Fibroblast of the aortic adventitia (primary cell): ENCODE measurements at regions not wholly inside any gene's neighbourhood (a gene's known extent, or its start where the extent isn't known, plus 50 kb on each side); places are given as distances from the start of the nearest gene placed in this dataset.

Experiments used
- DNase-seq: peaks from one replicate; pipeline ENCODE4 v3.0.0-alpha.2; 2010; ENCODE audit warnings: low read depth
- H3K4me3 ChIP-seq: 2 replicates; pipeline ENCODE4 v1.5.1; 2011; ENCODE audit warnings: low read depth, mild to moderate bottlenecking, control low read depth, low read length, moderate library complexity
- TF ChIP-seq, protein P1 (sequence below): IDR thresholded peaks from 2 replicates; pipeline ENCODE4 v1.5.1; 2011; ENCODE audit warnings: mild to moderate bottlenecking, low read length, control low read depth, inconsistent platforms; ENCODE audit not compliant: insufficient read depth

DNA sequence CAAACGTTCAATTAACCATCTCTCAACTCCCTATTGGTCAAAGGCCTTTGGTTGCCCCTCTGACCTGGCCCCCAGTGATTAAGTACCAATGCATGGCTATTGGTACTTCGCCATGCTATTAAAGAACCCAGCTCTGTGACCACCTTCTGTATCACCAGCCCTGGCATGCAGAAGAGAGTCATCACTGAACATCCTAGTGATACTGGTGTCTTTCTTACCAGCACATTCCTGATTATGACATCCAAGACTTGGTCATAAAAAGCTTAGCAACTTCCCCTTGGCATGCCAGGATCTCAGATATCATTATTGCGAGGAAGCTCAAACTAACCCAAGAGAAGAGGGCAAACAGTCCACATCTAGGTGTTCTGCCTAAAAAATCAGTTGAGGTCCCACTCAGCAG lies 122.3 kb upstream of the OTUD4 start:
- no peak overlapping the region for H3K4me3 ChIP-seq
- no peak for DNase-seq
- TF ChIP-seq, protein P1, sequence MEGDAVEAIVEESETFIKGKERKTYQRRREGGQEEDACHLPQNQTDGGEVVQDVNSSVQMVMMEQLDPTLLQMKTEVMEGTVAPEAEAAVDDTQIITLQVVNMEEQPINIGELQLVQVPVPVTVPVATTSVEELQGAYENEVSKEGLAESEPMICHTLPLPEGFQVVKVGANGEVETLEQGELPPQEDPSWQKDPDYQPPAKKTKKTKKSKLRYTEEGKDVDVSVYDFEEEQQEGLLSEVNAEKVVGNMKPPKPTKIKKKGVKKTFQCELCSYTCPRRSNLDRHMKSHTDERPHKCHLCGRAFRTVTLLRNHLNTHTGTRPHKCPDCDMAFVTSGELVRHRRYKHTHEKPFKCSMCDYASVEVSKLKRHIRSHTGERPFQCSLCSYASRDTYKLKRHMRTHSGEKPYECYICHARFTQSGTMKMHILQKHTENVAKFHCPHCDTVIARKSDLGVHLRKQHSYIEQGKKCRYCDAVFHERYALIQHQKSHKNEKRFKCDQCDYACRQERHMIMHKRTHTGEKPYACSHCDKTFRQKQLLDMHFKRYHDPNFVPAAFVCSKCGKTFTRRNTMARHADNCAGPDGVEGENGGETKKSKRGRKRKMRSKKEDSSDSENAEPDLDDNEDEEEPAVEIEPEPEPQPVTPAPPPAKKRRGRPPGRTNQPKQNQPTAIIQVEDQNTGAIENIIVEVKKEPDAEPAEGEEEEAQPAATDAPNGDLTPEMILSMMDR, result no peak

- TF ChIP-seq, protein P1, result no peak
- no peak for DNase-seq
- no peak overlapping the region for H3K4me3 ChIP-seq
Measured at GRCh38 chr4:145301386-145302080, 121.1 kb upstream of the OTUD4 start.

DNA sequence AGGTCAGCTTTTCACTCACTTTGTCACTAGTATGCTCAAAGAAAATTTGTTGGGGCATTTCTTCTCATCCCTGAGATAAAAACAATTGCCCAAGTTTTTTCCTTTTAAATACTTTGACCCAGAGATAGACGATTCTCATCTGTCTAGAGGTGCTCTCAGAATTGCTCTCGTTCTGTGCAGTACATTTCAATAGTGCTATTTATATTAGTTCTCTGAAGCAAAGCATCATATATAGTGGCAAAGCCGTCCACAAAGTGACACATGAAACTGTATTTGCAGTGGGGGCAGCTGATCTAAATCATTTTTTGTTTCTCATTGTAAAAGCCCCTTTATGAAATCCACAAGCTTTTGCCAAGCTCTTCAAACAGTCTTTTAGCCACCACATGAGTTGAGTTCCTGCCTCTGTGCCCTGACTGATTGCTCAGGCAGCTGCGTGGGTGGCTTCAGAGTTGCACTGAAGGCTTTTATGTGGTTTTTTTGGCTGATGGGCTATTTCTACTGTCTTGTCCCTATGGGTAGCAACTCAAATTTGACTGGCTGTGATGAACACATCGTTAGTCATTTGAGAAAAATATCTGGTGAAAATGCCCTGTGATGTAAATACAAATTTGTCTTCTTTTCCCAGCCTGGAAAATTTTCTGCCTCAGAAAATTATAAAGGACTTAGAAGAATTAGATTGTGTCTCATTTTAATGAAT lies 119.1 kb upstream of the OTUD4 start:
- TF ChIP-seq, protein P1, result no peak
- H3K4me3 ChIP-seq, result no peak overlapping the region
- peak; percentile 46 for DNase-seq

GRCh38 chr4:145298885-145299284 lies 118.5 kb upstream of the OTUD4 start:
- DNase-seq, result no peak
- TF ChIP-seq, protein P1, result no peak
- H3K4me3 ChIP-seq, result no peak overlapping the region

DNA sequence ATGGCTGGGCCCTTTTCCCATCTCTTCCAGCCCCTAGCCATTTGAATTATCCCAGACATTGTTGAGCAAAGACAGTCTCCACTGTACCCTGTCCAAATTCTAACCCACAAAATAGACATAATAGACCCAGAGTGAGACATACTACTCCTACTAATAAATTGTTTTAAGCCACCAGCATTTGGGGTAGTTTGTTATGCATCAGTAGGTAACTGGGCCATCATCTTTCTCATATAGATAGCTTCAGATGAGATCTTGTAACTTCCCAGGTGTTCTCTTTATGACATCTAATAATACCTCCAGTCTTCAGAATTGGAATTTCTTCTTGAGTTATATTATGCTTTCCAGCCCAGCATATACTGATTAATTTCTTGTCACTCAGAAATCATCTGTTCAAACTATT lies 117.2 kb upstream of the OTUD4 start:
- no peak overlapping the region for H3K4me3 ChIP-seq
- no peak for DNase-seq
- TF ChIP-seq, protein P1, result no peak

GRCh38 chr4:145295547-145295946 lies 115.2 kb upstream of the OTUD4 start:
- TF ChIP-seq, protein P1, result no peak
- no peak for DNase-seq

More at GRCh38 chr4:145295547-145295946, 115.2 kb upstream of the OTUD4 start:
- no peak overlapping the region for H3K4me3 ChIP-seq
